Gastroesophageal sphincter (tissue), 3 donors: ENCODE measurements at regions not wholly inside any gene's neighbourhood (a gene's known extent, or its start where the extent isn't known, plus 50 kb on each side); places are given as distances from the start of the nearest gene placed in this dataset.

Experiments
- POLR2AphosphoS5 ChIP-seq: sonication (generic); formaldehyde crosslinking; IDR thresholded peaks from one replicate; pipeline ENCODE4 v1.6.1; 2017; ENCODE audit warnings: antibody characterized with exemption
- TF ChIP-seq, protein P1 (sequence below), 4 experiments: fragments of 200-600 bp in 2 of 4; fragments of 450-650 bp in 2 of 4; sonication (generic) in 1 of 4; IDR thresholded peaks; one replicate each; pipeline ENCODE4 v1.5.1; 2017 to 2019; ENCODE audit warnings: antibody characterized with exemption in 4 of 4, mild to moderate bottlenecking in 2 of 4, moderate library complexity in 2 of 4

DNA sequence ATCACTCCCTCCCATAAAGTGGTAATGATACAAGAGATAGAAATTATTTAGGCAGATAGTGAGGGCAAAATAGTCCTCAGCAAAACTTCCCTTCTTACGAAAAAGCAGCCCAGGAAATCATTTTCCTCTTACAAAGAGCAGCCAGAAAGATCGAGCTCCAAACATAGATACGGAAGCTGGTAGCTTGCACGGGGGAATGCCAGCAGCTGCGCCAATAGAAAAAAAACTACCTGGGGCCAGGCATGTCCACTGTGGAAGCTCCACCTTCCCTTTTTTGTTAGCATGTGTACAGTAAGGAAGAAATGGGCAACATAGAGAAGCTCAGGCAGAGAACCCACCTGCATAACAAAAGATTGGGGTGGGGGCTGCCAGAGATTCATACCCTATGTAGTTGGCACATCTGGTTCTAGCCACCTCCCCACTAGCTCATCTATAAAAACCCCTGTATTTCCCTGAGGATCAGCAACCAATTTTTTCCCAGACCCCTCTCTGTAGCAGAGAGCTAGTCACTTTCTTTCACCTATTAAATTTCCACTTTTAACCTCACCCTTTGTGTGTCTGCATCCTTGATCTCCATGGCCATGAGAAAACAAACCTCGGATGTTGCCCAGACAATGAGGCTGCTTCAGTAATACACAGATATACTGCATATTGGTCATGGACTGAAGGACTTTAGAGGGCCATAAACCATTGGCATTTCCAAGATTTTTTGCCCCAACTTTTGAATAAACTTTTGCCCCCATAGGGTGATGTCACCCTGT, 52.1 kb downstream of the SOD2 start:
- TF ChIP-seq, protein P1, sequence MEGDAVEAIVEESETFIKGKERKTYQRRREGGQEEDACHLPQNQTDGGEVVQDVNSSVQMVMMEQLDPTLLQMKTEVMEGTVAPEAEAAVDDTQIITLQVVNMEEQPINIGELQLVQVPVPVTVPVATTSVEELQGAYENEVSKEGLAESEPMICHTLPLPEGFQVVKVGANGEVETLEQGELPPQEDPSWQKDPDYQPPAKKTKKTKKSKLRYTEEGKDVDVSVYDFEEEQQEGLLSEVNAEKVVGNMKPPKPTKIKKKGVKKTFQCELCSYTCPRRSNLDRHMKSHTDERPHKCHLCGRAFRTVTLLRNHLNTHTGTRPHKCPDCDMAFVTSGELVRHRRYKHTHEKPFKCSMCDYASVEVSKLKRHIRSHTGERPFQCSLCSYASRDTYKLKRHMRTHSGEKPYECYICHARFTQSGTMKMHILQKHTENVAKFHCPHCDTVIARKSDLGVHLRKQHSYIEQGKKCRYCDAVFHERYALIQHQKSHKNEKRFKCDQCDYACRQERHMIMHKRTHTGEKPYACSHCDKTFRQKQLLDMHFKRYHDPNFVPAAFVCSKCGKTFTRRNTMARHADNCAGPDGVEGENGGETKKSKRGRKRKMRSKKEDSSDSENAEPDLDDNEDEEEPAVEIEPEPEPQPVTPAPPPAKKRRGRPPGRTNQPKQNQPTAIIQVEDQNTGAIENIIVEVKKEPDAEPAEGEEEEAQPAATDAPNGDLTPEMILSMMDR (IDR thresholded peaks at IDR 0.05) = no peak
- no peak for TF ChIP-seq POLR2AphosphoS5
